H9 (cell line): ENCODE measurements at regions not wholly inside any gene's neighbourhood (a gene's known extent, or its start where the extent isn't known, plus 50 kb on each side); places are given as distances from the start of the nearest gene placed in this dataset.

Experiments used
- DNase-seq: peaks from one replicate; pipeline ENCODE4 v3.0.0-alpha.2; 2017
- H2AFZ ChIP-seq: one replicate; pipeline ENCODE4 v1.6.1; 2013; ENCODE audit warnings: mild to moderate bottlenecking, low read length, control low read depth, moderate library complexity
- H2AK5ac ChIP-seq: 2 replicates; pipeline ENCODE4 v1.6.1; 2013; ENCODE audit warnings: low read length, control low read depth, mixed read lengths; ENCODE audit not compliant: insufficient read length
- H2BK120ac ChIP-seq: one replicate; pipeline ENCODE4 v1.6.1; 2013; ENCODE audit warnings: low read depth, mild to moderate bottlenecking, low read length, control low read depth, inconsistent platforms; ENCODE audit not compliant: poor library complexity, severe bottlenecking
- H2BK12ac ChIP-seq: 2 replicates; pipeline ENCODE4 v1.6.1; 2013; ENCODE audit warnings: low read length, control low read depth, mixed read lengths, low read depth; ENCODE audit not compliant: insufficient read length
- H2BK15ac ChIP-seq: 2 replicates; pipeline ENCODE4 v1.6.1; 2013; ENCODE audit warnings: low read depth, low read length, control low read depth
- H2BK20ac ChIP-seq: one replicate; pipeline ENCODE4 v1.6.1; 2013; ENCODE audit warnings: low read depth, mild to moderate bottlenecking, low read length, control low read depth, inconsistent platforms; ENCODE audit not compliant: poor library complexity, severe bottlenecking
- H2BK5ac ChIP-seq: 2 replicates; pipeline ENCODE4 v1.6.1; 2013; ENCODE audit warnings: low read length, control low read depth, mixed read lengths; ENCODE audit not compliant: insufficient read length
- H3K14ac ChIP-seq: 2 replicates; pipeline ENCODE4 v1.6.1; 2013; ENCODE audit warnings: low read length, control low read depth; ENCODE audit not compliant: insufficient read depth
- H3K18ac ChIP-seq: 2 replicates; pipeline ENCODE4 v1.6.1; 2013; ENCODE audit warnings: low read depth, mild to moderate bottlenecking, mixed read lengths, low read length, control low read depth; ENCODE audit not compliant: insufficient read length
- H3K23ac ChIP-seq: 2 replicates; pipeline ENCODE4 v1.6.1; 2013; ENCODE audit warnings: low read length, control low read depth, mixed read lengths, low read depth; ENCODE audit not compliant: insufficient read length
- H3K23me2 ChIP-seq: 2 replicates; pipeline ENCODE4 v1.6.1; 2013; ENCODE audit warnings: low read depth, mild to moderate bottlenecking, mixed read lengths, low read length, control low read depth; ENCODE audit not compliant: insufficient read length, poor library complexity, severe bottlenecking
- H3K27ac ChIP-seq: 2 replicates; pipeline ENCODE4 v1.5.1; 2013; ENCODE audit warnings: low read length, control low read depth, mixed read lengths, low read depth; ENCODE audit not compliant: insufficient read length
- H3K27me3 ChIP-seq: 2 replicates; pipeline ENCODE4 v1.6.1; 2013; ENCODE audit warnings: low read length, control low read depth, inconsistent platforms; ENCODE audit not compliant: insufficient read depth
- H3K4ac ChIP-seq: 2 replicates; pipeline ENCODE4 v1.6.1; 2013; ENCODE audit warnings: low read depth, mild to moderate bottlenecking, control low read depth, inconsistent platforms, low read length, moderate library complexity
- H3K4me1 ChIP-seq: 2 replicates; pipeline ENCODE4 v1.6.1; 2013; ENCODE audit warnings: low read length, control low read depth, inconsistent platforms; ENCODE audit not compliant: insufficient read depth
- H3K4me2 ChIP-seq: 2 replicates; pipeline ENCODE4 v1.6.1; 2013; ENCODE audit warnings: low read length, control low read depth, mixed read lengths; ENCODE audit not compliant: insufficient read length, insufficient read depth
- H3K56ac ChIP-seq: 2 replicates; pipeline ENCODE4 v1.6.1; 2013; ENCODE audit warnings: low read depth, mild to moderate bottlenecking, mixed read lengths, low read length, control low read depth; ENCODE audit not compliant: insufficient read length
- H3K79me1 ChIP-seq: 2 replicates; pipeline ENCODE4 v1.6.1; 2013; ENCODE audit warnings: low read depth, mild to moderate bottlenecking, moderate library complexity, low read length, control low read depth, inconsistent platforms; ENCODE audit not compliant: insufficient read depth, poor library complexity, severe bottlenecking
- H3K79me2 ChIP-seq: 2 replicates; pipeline ENCODE4 v1.6.1; 2013; ENCODE audit warnings: low read length, control low read depth, inconsistent platforms; ENCODE audit not compliant: insufficient read depth
- H3K9ac ChIP-seq: 2 replicates; pipeline ENCODE4 v1.6.1; 2013; ENCODE audit warnings: low read length, control low read depth, mixed read lengths; ENCODE audit not compliant: insufficient read length; ENCODE audit errors: extremely low read depth
- H3K9me3 ChIP-seq: one replicate; pipeline ENCODE4 v1.6.1; 2013; ENCODE audit warnings: low read depth, low read length, inconsistent platforms; ENCODE audit not compliant: control insufficient read depth
- H3T11ph ChIP-seq: one replicate; pipeline ENCODE4 v1.6.1; 2013; ENCODE audit warnings: mild to moderate bottlenecking, low read length, control low read depth, inconsistent platforms
- H4K20me1 ChIP-seq: one replicate; pipeline ENCODE4 v1.6.1; 2013; ENCODE audit not compliant: control insufficient read depth, insufficient read length, insufficient read depth
- H4K5ac ChIP-seq: 2 replicates; pipeline ENCODE4 v1.6.1; 2013; ENCODE audit warnings: low read depth, mild to moderate bottlenecking, mixed read lengths, low read length, control low read depth; ENCODE audit not compliant: insufficient read length
- H4K8ac ChIP-seq: replicated peaks from 2 replicates; pipeline ENCODE4 v1.6.1; 2013; ENCODE audit warnings: low read length, control low read depth, mixed read lengths, low read depth; ENCODE audit not compliant: insufficient read length
- H4K91ac ChIP-seq: 2 replicates; pipeline ENCODE4 v1.6.1; 2013; ENCODE audit warnings: low read depth, mild to moderate bottlenecking, moderate library complexity, mixed read lengths, low read length, control low read depth; ENCODE audit not compliant: insufficient read length
- H3K27ac Mint-ChIP-seq, 3 experiments: 2 replicates in 2 of 3; 3 replicates in 1 of 3; pipeline ENCODE4 v1.8.0; 2020 to 2021; ENCODE audit warnings: mixed read lengths in 3 of 3, mild to moderate bottlenecking in 1 of 3, moderate library complexity in 1 of 3
- H3K27me3 Mint-ChIP-seq: 2 replicates; pipeline ENCODE4 v1.8.0; 2021; ENCODE audit warnings: low read depth, mild to moderate bottlenecking, moderate library complexity, mixed read lengths
- H3K36me3 Mint-ChIP-seq, 3 experiments: 2 replicates in 2 of 3; 3 replicates in 1 of 3; pipeline ENCODE4 v1.8.0; 2020 to 2021; ENCODE audit warnings: low read depth in 3 of 3, mixed read lengths in 3 of 3; ENCODE audit not compliant: insufficient read depth in 1 of 3
- H3K4me1 Mint-ChIP-seq, 2 experiments: 2 replicates each; pipeline ENCODE4 v1.8.0; 2020; ENCODE audit warnings: mixed read lengths in 2 of 2
- H3K4me3 Mint-ChIP-seq, 2 experiments: 2 replicates in 1 of 2; 3 replicates in 1 of 2; pipeline ENCODE4 v1.8.0; 2020 to 2021; ENCODE audit warnings: mild to moderate bottlenecking in 2 of 2, mixed read lengths in 2 of 2, moderate library complexity in 1 of 2
- H3K9me3 Mint-ChIP-seq, 2 experiments: 2 replicates in 1 of 2; 3 replicates in 1 of 2; pipeline ENCODE4 v1.8.0; 2020; ENCODE audit warnings: mild to moderate bottlenecking in 2 of 2, mixed read lengths in 2 of 2, moderate library complexity in 1 of 2
- CTCF ChIP-seq: fragments of 200-600 bp; sonication (generic); conservative IDR thresholded peaks from 3 replicates; pipeline ENCODE4 v1.8.0; 2021; ENCODE audit warnings: antibody characterized with exemption, mild to moderate bottlenecking

DNA sequence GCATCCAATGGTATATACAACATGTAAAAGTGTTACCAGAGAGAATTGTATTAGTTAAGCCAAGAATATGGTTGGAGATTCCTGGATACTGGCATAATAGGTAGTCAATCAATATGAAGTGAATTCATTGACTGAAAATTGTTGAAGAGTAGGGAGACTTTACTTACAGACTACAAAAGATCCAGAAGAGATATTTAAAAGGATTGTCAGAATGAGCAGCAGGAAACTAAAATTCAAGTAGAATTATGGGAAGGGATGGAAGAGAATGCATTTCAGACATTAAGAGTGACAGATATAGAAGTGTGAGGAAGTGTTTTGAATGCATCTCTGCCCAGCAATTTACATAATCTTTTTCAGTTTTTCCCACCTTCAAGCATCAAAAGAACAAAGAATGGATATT is 62.3 kb upstream of the POM121L12 start:
- H3K9me3 Mint-ChIP-seq = no peaks in the 10 kb centered on the region
- Histone ChIP-seq H3K23me2 (no peaks in the 10 kb centered on the region), H2BK120ac (no peak overlapping the region), H3K79me2 (no peaks in the 10 kb centered on the region), H3K4me1 (no peaks in the 10 kb centered on the region), H2AFZ (no peak overlapping the region), H4K8ac (no peak overlapping the region), H3K4ac (no peak overlapping the region), H2AK5ac (no peak overlapping the region), H2BK5ac (no peak overlapping the region), H4K5ac (no peak overlapping the region), H3K27me3 (no peaks in the 10 kb centered on the region), H3K9ac (no peak overlapping the region), H3K56ac (no peak overlapping the region), H2BK12ac (no peak overlapping the region), H4K20me1 (no peaks in the 10 kb centered on the region), H3K27ac (no peak overlapping the region), H3K14ac (no peak overlapping the region), H2BK15ac (no peak overlapping the region), H4K91ac (no peak overlapping the region), H3K79me1 (no peaks in the 10 kb centered on the region), H3T11ph (no peak overlapping the region), H3K23ac (no peak overlapping the region), H3K9me3 (no peaks in the 10 kb centered on the region), H2BK20ac (no peak overlapping the region), H3K4me2 (no peak overlapping the region), H3K18ac (no peak overlapping the region)
- no peak for TF ChIP-seq CTCF
- no peaks in the 10 kb centered on the region for H3K36me3 Mint-ChIP-seq
- DNase-seq = no peak
- no peaks in the 10 kb centered on the region for H3K27me3 Mint-ChIP-seq
- no peak overlapping the region for H3K4me3 Mint-ChIP-seq
- H3K27ac Mint-ChIP-seq = no peak overlapping the region
- no peaks in the 10 kb centered on the region for H3K4me1 Mint-ChIP-seq
